ENCODE measurements at regions not wholly inside any gene's neighbourhood (a gene's known extent, or its start where the extent isn't known, plus 50 kb on each side); places are given as distances from the start of the nearest gene placed in this dataset.

DNA sequence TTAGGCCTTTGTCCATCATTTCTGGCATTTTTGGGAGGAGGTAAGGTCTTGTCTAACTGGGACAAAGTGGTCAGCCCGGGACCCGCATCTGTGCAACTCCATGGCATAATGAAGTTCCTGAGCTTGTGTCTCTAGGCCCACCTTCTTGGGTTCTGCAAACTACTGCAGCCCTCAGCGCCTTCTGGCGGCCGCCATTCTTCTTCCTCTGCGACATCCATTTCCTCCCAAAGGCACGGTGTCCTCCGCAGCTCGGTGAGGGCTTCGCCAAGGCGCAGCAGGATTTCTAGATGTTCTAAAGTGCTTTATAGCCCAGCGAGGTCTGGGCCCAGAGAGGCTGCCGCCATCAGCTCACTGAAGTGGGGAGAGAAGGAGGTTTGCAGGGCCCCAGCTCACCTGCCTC, 134.4 kb upstream of the OR4E1 start:
- TF ChIP-seq POLR2A (IDR thresholded peaks at IDR 0.05; ENCODE audit: low read depth, low read length) = no peak
- TF ChIP-seq TAF1 (IDR thresholded peaks at IDR 0.05; ENCODE audit: low read depth, low read length) = no peak
- TF ChIP-seq POLR2AphosphoS5 (IDR thresholded peaks at IDR 0.05; ENCODE audit: low read depth, low read length) = no peak
- no peak for TF ChIP-seq SPI1 (IDR thresholded peaks at IDR 0.05; ENCODE audit: low read depth, low read length)
- no peak for TF ChIP-seq POU2F2 (IDR thresholded peaks at IDR 0.05; ENCODE audit: low read depth, low read length)
